Calu3 (cell line): ENCODE measurements at regions not wholly inside any gene's neighbourhood (a gene's known extent, or its start where the extent isn't known, plus 50 kb on each side); places are given as distances from the start of the nearest gene placed in this dataset.

ENCODE experiments used
- BruUV-seq: library from RNA; stranded (reverse); fragments of 400-500 nt; replicated peaks from 2 replicates; lab custom pipeline; 2021; lab: Mats Ljungman, UMichigan
- CTCF ChIA-PET: fragments of 300-600 bp; sonication (Branson Sonifier 250); formaldehyde crosslinking; loops from one replicate; lab custom pipeline; 2022; ENCODE audit warnings: antibody characterized with exemption; lab: Charles Lee
- DNase-seq: peaks from one replicate; pipeline ENCODE4 v3.0.0; 2022
- H3K27ac Mint-ChIP-seq: one replicate; pipeline ENCODE4 v1.8.0; 2022; ENCODE audit warnings: mixed read lengths; ENCODE audit not compliant: unreplicated experiment
- H3K27me3 Mint-ChIP-seq: one replicate; pipeline ENCODE4 v1.8.0; 2022; ENCODE audit warnings: mixed read lengths; ENCODE audit not compliant: unreplicated experiment
- H3K36me3 Mint-ChIP-seq: one replicate; pipeline ENCODE4 v1.8.0; 2022; ENCODE audit warnings: mild to moderate bottlenecking, moderate library complexity, mixed read lengths; ENCODE audit not compliant: insufficient read depth, unreplicated experiment
- H3K4me1 Mint-ChIP-seq: one replicate; pipeline ENCODE4 v1.8.0; 2022; ENCODE audit warnings: mild to moderate bottlenecking, low read depth, mixed read lengths; ENCODE audit not compliant: unreplicated experiment
- H3K4me3 Mint-ChIP-seq: one replicate; pipeline ENCODE4 v1.8.0; 2022; ENCODE audit warnings: mild to moderate bottlenecking, low read depth, moderate library complexity, mixed read lengths; ENCODE audit not compliant: unreplicated experiment
- H3K9me3 Mint-ChIP-seq: one replicate; pipeline ENCODE4 v1.8.0; 2022; ENCODE audit warnings: low read depth, mixed read lengths; ENCODE audit not compliant: unreplicated experiment
- CTCF ChIP-seq: fragments of 200-600 bp; IDR thresholded peaks from one replicate; pipeline ENCODE4 v1.8.0; 2022; ENCODE audit warnings: antibody characterized with exemption; ENCODE audit not compliant: unreplicated experiment
- intact Hi-C: fragments of 100-400 bp; cut with micrococcal nuclease; formaldehyde crosslinking; loops from one replicate; pipeline ENCODE4 v1.10.0; 2022; ENCODE audit not compliant: unreplicated experiment

- H3K36me3 Mint-ChIP-seq: no peaks in the 10 kb centered on the region
- H3K27me3 Mint-ChIP-seq: no peaks in the 10 kb centered on the region
- CTCF ChIA-PET: no interaction called here
- no TSS peak for BruUV-seq
- no peaks in the 10 kb centered on the region for H3K4me1 Mint-ChIP-seq
- DNase-seq: no peak
- intact Hi-C loops: no loop called here
- no peak overlapping the region for H3K4me3 Mint-ChIP-seq
- no peak for TF ChIP-seq CTCF
- H3K27ac Mint-ChIP-seq: no peak overlapping the region
- peaks cover 2% of the 10 kb centered on the region for H3K9me3 Mint-ChIP-seq
Measured at GRCh38 chr5:158463938-158464337, 605.0 kb upstream of the CLINT1 start.

- Mint-ChIP-seq H3K27me3 (no peaks in the 10 kb centered on the region), H3K36me3 (no peaks in the 10 kb centered on the region), H3K9me3 (peaks cover 2% of the 10 kb centered on the region), H3K27ac (no peak overlapping the region), H3K4me1 (no peaks in the 10 kb centered on the region), H3K4me3 (no peak overlapping the region)
- no peak for DNase-seq
- no peak for TF ChIP-seq CTCF
- intact Hi-C loops: no loop called here
- BruUV-seq: no TSS peak
- CTCF ChIA-PET: no interaction called here
Measured at GRCh38 chr5:158463188-158463587, 604.2 kb upstream of the CLINT1 start.

- no peak for DNase-seq
- Mint-ChIP-seq H3K9me3 (peaks cover 2% of the 10 kb centered on the region), H3K4me3 (no peak overlapping the region), H3K4me1 (no peaks in the 10 kb centered on the region), H3K27me3 (no peaks in the 10 kb centered on the region), H3K27ac (no peak overlapping the region), H3K36me3 (no peaks in the 10 kb centered on the region)
- CTCF ChIA-PET: interaction anchor here (0.6 kb wide), 1 partner anchor 26 kb away, joined by 6 read pairs; no protein-coding TSS in a partner anchor
- no TSS peak for BruUV-seq
- intact Hi-C loops: no loop called here
- TF ChIP-seq CTCF: no peak
Measured at GRCh38 chr5:158462349-158463114, 603.6 kb upstream of the CLINT1 start.

- Mint-ChIP-seq H3K27ac (no peak overlapping the region), H3K9me3 (peaks cover 2% of the 10 kb centered on the region), H3K36me3 (no peaks in the 10 kb centered on the region), H3K4me3 (no peak overlapping the region), H3K27me3 (no peaks in the 10 kb centered on the region), H3K4me1 (no peaks in the 10 kb centered on the region)
- BruUV-seq: no TSS peak
- TF ChIP-seq CTCF: no peak
- intact Hi-C loops: no loop called here
- DNase-seq: no peak
- CTCF ChIA-PET: no interaction called here
Measured at GRCh38 chr5:158461240-158461854, 602.4 kb upstream of the CLINT1 start.
